ENCODE measurements at regions not wholly inside any gene's neighbourhood (a gene's known extent, or its start where the extent isn't known, plus 50 kb on each side); places are given as distances from the start of the nearest gene placed in this dataset.

DNA sequence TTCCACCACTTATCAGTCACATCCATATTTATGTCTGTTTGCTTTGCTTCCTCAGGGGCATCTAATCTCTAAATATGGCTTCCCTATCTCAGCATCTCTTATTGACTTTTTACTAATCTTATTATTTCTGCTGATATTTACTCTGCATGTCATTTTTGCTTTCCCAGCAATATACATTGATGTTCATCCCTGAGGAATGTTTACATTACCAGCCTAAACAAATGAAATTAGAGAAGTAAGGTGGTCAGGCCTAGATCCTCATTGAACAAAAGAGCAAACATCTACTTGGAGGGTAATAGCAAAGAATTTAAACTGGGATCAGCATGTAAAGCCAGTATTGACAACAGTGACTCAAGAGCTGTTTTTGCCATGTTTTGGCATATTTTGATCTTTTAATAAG is 546.4 kb downstream of the MMUT start:
- H2AFZ ChIP-seq (ENCODE audit: low read length): peak overlapping the region; percentile 40
- no peak for DNase-seq (ENCODE audit: insufficient read length, low spot score, missing footprints)
- no peaks in the 10 kb centered on the region for H3K79me2 ChIP-seq (ENCODE audit: insufficient read depth, low read length)
- H3K4me2 ChIP-seq (ENCODE audit: insufficient read depth, low read length): no peak overlapping the region
- no peaks in the 10 kb centered on the region for H3K9me3 ChIP-seq (ENCODE audit: low read depth, low read length)
- TF ChIP-seq, protein P1, sequence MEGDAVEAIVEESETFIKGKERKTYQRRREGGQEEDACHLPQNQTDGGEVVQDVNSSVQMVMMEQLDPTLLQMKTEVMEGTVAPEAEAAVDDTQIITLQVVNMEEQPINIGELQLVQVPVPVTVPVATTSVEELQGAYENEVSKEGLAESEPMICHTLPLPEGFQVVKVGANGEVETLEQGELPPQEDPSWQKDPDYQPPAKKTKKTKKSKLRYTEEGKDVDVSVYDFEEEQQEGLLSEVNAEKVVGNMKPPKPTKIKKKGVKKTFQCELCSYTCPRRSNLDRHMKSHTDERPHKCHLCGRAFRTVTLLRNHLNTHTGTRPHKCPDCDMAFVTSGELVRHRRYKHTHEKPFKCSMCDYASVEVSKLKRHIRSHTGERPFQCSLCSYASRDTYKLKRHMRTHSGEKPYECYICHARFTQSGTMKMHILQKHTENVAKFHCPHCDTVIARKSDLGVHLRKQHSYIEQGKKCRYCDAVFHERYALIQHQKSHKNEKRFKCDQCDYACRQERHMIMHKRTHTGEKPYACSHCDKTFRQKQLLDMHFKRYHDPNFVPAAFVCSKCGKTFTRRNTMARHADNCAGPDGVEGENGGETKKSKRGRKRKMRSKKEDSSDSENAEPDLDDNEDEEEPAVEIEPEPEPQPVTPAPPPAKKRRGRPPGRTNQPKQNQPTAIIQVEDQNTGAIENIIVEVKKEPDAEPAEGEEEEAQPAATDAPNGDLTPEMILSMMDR (IDR thresholded peaks at IDR 0.05; ENCODE audit: extremely low read depth, low read depth, low read length): no peak
- H3K4me1 ChIP-seq (ENCODE audit: insufficient read depth, low read length): no peaks in the 10 kb centered on the region
- no peaks in the 10 kb centered on the region for H3K27me3 ChIP-seq (ENCODE audit: insufficient read depth, low read length)
- H4K20me1 ChIP-seq (ENCODE audit: insufficient read depth, low read length): no peaks in the 10 kb centered on the region
- H3K27ac ChIP-seq (ENCODE audit: low read depth, low read length): no peak overlapping the region
- no peaks in the 10 kb centered on the region for H3K36me3 ChIP-seq (ENCODE audit: insufficient read depth, low read length)
- no peak overlapping the region for H3K4me3 ChIP-seq (ENCODE audit: insufficient read depth, low read length)

DNA sequence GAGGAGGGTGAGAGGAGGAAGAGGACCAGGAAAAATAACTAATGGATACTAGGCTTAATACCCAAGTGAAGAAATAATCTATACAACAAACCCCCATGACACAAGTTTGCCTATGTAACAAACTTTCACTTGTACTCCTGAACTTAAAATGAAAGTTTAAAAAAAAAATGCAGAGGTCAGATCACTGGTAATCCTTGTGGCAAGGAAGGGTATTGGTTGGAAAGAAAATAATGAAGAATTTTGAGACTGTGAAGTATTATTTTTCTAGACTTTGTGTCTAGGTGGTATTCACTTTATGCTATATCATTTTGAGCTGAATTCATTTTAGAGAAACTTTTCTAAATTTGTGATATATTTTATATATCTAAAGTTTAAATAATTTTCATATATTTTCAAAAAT is 547.5 kb downstream of the MMUT start:
- TF ChIP-seq, protein P1 (IDR thresholded peaks at IDR 0.05; ENCODE audit: extremely low read depth, low read depth, low read length): no peak
- Histone ChIP-seq H3K4me1 (ENCODE audit: insufficient read depth, low read length) (no peaks in the 10 kb centered on the region), H2AFZ (ENCODE audit: low read length) (no peak overlapping the region), H3K27ac (ENCODE audit: low read depth, low read length) (no peak overlapping the region), H3K9me3 (ENCODE audit: low read depth, low read length) (no peaks in the 10 kb centered on the region), H3K79me2 (ENCODE audit: insufficient read depth, low read length) (no peaks in the 10 kb centered on the region), H3K27me3 (ENCODE audit: insufficient read depth, low read length) (no peaks in the 10 kb centered on the region), H3K4me3 (ENCODE audit: insufficient read depth, low read length) (no peak overlapping the region), H3K4me2 (ENCODE audit: insufficient read depth, low read length) (no peak overlapping the region), H4K20me1 (ENCODE audit: insufficient read depth, low read length) (no peaks in the 10 kb centered on the region), H3K36me3 (ENCODE audit: insufficient read depth, low read length) (no peaks in the 10 kb centered on the region)
- DNase-seq (ENCODE audit: insufficient read length, low spot score, missing footprints): no peak

DNA sequence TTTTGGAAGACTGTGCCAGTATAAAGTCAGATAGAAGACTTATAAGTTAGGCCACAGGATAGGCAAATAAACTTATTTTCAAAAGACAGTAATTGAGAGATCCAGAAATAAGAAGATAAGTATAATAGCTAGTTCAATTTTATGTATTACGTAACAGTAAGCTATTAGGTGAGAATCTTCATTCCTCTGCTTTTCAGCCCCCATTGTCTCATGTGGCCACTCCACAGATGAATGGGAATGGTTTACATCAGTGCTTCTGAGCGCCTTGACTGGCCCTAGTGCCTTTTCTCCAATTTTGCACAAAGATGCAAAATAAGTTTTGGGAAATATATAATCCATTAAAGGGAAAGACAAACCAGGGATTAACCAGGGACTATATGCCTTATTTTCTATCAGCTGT is 550.5 kb downstream of the MMUT start:
- Histone ChIP-seq H3K79me2 (ENCODE audit: insufficient read depth, low read length) (no peaks in the 10 kb centered on the region), H3K27me3 (ENCODE audit: insufficient read depth, low read length) (no peaks in the 10 kb centered on the region), H3K27ac (ENCODE audit: low read depth, low read length) (no peak overlapping the region), H2AFZ (ENCODE audit: low read length) (no peak overlapping the region), H3K4me1 (ENCODE audit: insufficient read depth, low read length) (no peaks in the 10 kb centered on the region), H3K4me3 (ENCODE audit: insufficient read depth, low read length) (no peak overlapping the region), H3K4me2 (ENCODE audit: insufficient read depth, low read length) (no peak overlapping the region), H3K36me3 (ENCODE audit: insufficient read depth, low read length) (no peaks in the 10 kb centered on the region), H4K20me1 (ENCODE audit: insufficient read depth, low read length) (no peaks in the 10 kb centered on the region), H3K9me3 (ENCODE audit: low read depth, low read length) (no peaks in the 10 kb centered on the region)
- DNase-seq (ENCODE audit: insufficient read length, low spot score, missing footprints): no peak
- TF ChIP-seq, protein P1 (IDR thresholded peaks at IDR 0.05; ENCODE audit: extremely low read depth, low read depth, low read length): no peak

DNA sequence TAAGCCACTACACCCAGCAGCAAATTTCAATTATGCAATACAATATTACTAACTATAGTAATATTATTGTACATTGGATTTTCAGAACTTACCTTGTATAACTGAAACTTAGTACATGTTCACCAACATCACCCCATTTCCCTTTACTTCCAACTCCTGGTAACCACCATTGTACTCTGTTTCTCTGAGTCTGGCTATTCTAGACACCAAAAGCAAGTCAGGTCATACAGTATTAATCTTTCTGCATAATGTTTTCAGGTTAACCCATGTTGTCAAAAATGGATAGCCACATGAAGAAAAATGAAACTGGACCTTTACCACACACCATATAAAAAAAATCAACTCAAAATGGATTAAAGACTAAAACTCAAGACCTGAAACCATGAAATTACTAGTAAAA is 558.2 kb downstream of the MMUT start:
- no peaks in the 10 kb centered on the region for H3K79me2 ChIP-seq (ENCODE audit: insufficient read depth, low read length)
- H3K4me2 ChIP-seq (ENCODE audit: insufficient read depth, low read length): no peak overlapping the region
- no peak overlapping the region for H3K27ac ChIP-seq (ENCODE audit: low read depth, low read length)
- no peaks in the 10 kb centered on the region for H3K27me3 ChIP-seq (ENCODE audit: insufficient read depth, low read length)
- DNase-seq (ENCODE audit: insufficient read length, low spot score, missing footprints): no peak
- H3K4me1 ChIP-seq (ENCODE audit: insufficient read depth, low read length): no peaks in the 10 kb centered on the region
- H4K20me1 ChIP-seq (ENCODE audit: insufficient read depth, low read length): no peaks in the 10 kb centered on the region
- H3K4me3 ChIP-seq (ENCODE audit: insufficient read depth, low read length): no peak overlapping the region
- H2AFZ ChIP-seq (ENCODE audit: low read length): no peak overlapping the region
- H3K9me3 ChIP-seq (ENCODE audit: low read depth, low read length): no peaks in the 10 kb centered on the region
- TF ChIP-seq, protein P1 (IDR thresholded peaks at IDR 0.05; ENCODE audit: extremely low read depth, low read depth, low read length): no peak
- no peaks in the 10 kb centered on the region for H3K36me3 ChIP-seq (ENCODE audit: insufficient read depth, low read length)

Measured in osteoblast (primary cell).